ENCODE measurements at regions not wholly inside any gene's neighbourhood (a gene's known extent, or its start where the extent isn't known, plus 50 kb on each side); places are given as distances from the start of the nearest gene placed in this dataset.
"Not testable (repeated sequence)": the region's sequence is repeated elsewhere in the genome, so short reads cannot be mapped to it uniquely, and the experiment has no call there.

DNA sequence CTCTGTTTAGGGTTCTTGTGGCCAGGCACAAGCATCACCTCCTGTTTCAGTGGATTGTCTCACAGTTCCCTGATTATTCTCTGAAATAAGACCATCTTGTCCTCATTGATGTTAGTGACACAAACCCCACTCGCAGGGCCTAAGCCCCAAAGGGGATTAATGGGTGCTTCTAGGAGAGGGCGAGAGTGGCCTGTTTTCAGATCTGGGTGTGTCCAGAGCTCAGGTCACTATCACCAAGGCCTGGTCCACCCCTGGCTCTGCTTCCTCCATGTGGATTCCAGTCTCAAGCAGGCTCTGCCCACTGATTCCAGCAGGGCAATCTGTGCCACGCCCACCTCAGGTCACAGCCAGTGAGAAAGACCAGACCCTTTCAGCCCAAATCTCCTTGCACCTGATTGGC lies 361.9 kb downstream of the ADGRD1 start:
- no peaks in the 10 kb centered on the region for H3K4me1 ChIP-seq
- no peak for TF ChIP-seq POLR2A (IDR thresholded peaks at IDR 0.05)
- no peak for TF ChIP-seq CTCF (IDR thresholded peaks at IDR 0.05)
- intact Hi-C loops (cut with DNase I), result no loop called here
- peaks cover 0 to 38% (median 0%) of the 10 kb centered on the region in 4 donors for H3K27me3 ChIP-seq
- no peaks in the 10 kb centered on the region for H3K36me3 ChIP-seq
- 80 to 88% methylated on average over 2 to 3 of the region's 3 CpGs for WGBS, 2 donors
- H3K4me3 ChIP-seq, result no peak overlapping the region
- H3K9me3 ChIP-seq, result no peaks in the 10 kb centered on the region
- no peak for DNase-seq
- no peak overlapping the region for H3K27ac ChIP-seq

DNA sequence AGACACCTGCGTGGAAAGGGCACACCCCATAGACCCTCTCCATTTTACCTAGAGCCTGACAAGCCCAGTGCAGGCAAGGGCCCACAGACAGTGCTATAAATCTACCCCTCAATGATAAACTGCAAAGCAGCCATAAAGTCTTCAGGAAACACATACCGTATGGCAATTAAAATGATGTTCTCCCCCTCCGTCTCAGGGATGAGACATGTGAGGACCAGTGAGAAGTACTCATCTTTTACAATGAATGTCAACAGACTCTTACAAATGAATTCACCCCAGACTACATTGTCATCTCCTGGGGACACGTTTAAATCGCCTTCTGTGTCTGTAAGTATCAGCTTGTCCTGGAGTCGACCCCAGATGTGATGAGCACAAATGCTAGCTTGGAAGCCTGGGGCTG lies 362.7 kb downstream of the ADGRD1 start:
- WGBS, 2 donors, result 67 to 84% methylated on average over 5 to 6 of the region's 6 CpGs
- no peak for DNase-seq
- no peaks in the 10 kb centered on the region for H3K36me3 ChIP-seq
- H3K4me3 ChIP-seq, result no peak overlapping the region
- no peak overlapping the region for H3K27ac ChIP-seq
- intact Hi-C loops (cut with DNase I), result no loop called here
- H3K27me3 ChIP-seq, result peaks cover 0 to 37% (median 0%) of the 10 kb centered on the region in 4 donors
- no peaks in the 10 kb centered on the region for H3K4me1 ChIP-seq
- TF ChIP-seq POLR2A (IDR thresholded peaks at IDR 0.05), result no peak
- no peak for TF ChIP-seq CTCF (IDR thresholded peaks at IDR 0.05)
- no peaks in the 10 kb centered on the region for H3K9me3 ChIP-seq

DNA sequence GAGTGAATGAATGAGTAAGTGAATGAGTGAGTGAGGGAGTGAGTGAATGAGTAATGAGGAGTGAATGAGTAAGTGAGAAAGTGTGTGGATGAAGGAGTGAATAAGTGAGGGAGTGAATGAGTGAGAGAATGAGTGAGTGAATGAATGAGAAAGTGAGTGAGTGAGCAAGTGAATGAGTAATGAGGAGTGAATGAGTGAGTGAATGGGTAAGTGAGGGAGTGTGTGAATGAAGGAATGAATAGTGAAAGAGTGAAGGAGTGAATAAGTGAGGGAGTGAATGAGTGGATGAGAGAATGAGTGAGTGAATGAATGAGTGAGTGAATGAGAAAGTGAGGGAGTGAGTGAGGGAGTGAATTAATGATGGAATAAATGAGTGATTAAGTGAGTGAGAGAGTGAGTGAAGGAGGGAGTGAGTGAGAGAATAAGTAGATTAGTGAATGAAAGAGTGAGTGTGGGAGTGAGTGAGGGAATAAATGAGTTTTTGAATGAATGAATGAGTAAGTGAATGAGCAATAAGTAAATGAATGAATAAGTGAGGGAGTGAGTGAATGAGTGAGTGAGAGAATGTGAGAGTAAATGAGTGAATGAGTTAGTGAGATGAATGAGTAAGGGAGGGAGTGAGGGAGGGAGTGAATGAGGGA lies 364.5 kb downstream of the ADGRD1 start:
- DNase-seq, result no peak
- Histone ChIP-seq H3K9me3 (no peaks in the 10 kb centered on the region), H3K27me3 (peaks cover 0 to 26% (median 0%) of the 10 kb centered on the region in 4 donors), H3K36me3 (no peaks in the 10 kb centered on the region), H3K4me1 (no peaks in the 10 kb centered on the region), H3K4me3 (no peak overlapping the region), H3K27ac (no peak overlapping the region)
- no peak for TF ChIP-seq CTCF (IDR thresholded peaks at IDR 0.05)
- no peak for TF ChIP-seq POLR2A (IDR thresholded peaks at IDR 0.05)
- intact Hi-C loops (cut with DNase I), result no loop called here

GRCh38 chr12:131321988-131322387 lies 368.3 kb downstream of the ADGRD1 start:
- intact Hi-C loops (cut with DNase I), result no loop called here
- no peaks in the 10 kb centered on the region for H3K27me3 ChIP-seq
- TF ChIP-seq POLR2A (IDR thresholded peaks at IDR 0.05), result no peak
- no peak for TF ChIP-seq CTCF (IDR thresholded peaks at IDR 0.05)
- no peak overlapping the region for H3K4me3 ChIP-seq
- DNase-seq, result no peak
- H3K4me1 ChIP-seq, result no peaks in the 10 kb centered on the region
- H3K27ac ChIP-seq, result no peak overlapping the region
- H3K36me3 ChIP-seq, result no peaks in the 10 kb centered on the region
- no peaks in the 10 kb centered on the region for H3K9me3 ChIP-seq

DNA sequence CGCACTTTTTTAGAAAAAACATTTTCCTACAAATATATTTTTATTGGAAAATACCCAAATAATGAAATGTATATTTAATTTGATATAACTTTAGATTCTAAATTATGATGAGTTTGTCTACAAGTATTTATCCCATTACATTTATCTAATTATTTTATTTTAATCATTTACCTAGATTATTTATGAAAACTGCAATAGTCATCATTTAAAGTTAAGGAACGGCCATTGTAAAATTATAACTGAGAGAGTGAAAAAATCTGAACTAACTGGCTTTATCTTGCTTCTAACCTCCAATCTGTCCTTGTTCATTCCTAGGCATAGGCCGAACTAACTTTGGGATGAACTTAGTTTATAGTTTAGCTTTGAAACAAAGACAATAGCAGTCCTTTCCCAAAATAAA lies 368.8 kb downstream of the ADGRD1 start:
- H3K27me3 ChIP-seq; intact Hi-C loops (cut with DNase I); H3K27ac ChIP-seq; DNase-seq; H3K4me3 ChIP-seq; H3K36me3 ChIP-seq; H3K4me1 ChIP-seq; H3K9me3 ChIP-seq: not testable (repeated sequence)
- 66 to 87% methylated on average over 3 of the region's 3 CpGs for WGBS, 2 donors

DNA sequence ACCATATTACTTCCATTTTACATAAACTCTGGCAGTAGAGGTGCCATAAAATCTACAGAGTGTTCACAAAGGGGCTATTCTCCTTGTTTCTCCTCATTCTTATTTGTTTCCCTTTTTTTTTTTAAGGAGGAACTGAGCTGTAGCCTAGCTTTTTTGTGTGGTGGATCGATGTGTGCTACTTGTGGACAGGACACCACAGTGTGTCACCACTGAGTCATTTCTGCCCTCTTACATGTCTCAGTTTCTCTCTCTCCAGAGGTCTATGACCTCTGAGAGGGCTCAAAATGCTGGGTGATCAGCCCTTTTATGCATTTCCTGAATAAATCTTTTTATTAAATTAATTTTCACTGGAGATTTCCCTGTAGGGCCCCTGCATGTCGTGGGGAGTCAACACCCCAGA lies 370.2 kb downstream of the ADGRD1 start:
- no peak for DNase-seq
- Histone ChIP-seq H3K36me3 (no peaks in the 10 kb centered on the region), H3K27ac (no peak overlapping the region), H3K27me3 (peaks cover 0 to 6% (median 0%) of the 10 kb centered on the region in 4 donors), H3K4me3 (no peak overlapping the region), H3K9me3 (no peaks in the 10 kb centered on the region), H3K4me1 (no peaks in the 10 kb centered on the region)
- no peak for TF ChIP-seq CTCF (IDR thresholded peaks at IDR 0.05)
- TF ChIP-seq POLR2A (IDR thresholded peaks at IDR 0.05), result no peak
- intact Hi-C loops (cut with DNase I), result no loop called here
- 40 to 57% methylated on average over 2 of the region's 2 CpGs for WGBS, 2 donors

Data from esophagus squamous epithelium (tissue), 5 donors.